ENCODE measurements at regions not wholly inside any gene's neighbourhood (a gene's known extent, or its start where the extent isn't known, plus 50 kb on each side); places are given as distances from the start of the nearest gene placed in this dataset.
"Not testable (repeated sequence)": the region's sequence is repeated elsewhere in the genome, so short reads cannot be mapped to it uniquely, and the experiment has no call there.

DNA sequence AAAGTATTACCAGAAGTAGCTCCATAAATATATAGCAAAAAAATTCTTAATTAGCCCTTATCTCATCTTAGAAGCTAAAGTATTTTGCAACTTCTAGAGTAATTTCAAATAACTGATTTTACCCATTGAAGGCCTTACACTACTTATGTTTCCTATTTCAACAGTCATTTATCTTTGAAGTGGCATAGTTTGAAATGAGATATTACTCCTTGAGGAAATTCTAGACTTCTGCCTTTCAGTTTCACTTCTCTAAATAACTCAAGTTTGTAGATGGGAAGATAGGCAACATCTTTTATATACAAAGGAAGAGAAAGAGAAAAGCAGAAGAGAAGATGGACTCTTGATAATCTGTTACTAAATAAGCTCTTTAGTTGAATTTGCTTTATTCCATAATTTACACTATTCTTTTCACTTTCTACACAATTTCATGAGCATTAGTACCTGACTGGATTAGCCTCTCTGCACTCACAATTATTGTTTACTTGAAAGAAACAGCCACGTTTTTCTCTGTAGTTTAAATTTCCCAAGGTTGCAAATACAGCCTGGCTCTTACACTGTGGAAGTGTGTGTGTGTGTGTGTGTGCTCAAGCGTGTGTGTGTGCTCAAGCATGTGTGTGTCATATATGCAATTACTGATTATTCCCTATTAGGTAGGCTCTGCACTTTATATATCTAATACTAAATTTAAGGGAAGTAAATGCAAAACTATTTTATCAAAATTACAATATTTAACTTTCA is 60.6 kb upstream of the EMB start:
- intact Hi-C loops (cut with micrococcal nuclease; ENCODE audit: unreplicated experiment) = no loop called here
- no peak overlapping the region for H3K4me3 ChIP-seq (ENCODE audit: low read depth, low read length, poor library complexity, severe bottlenecking)
- no peaks in the 10 kb centered on the region for H3K4me1 ChIP-seq (ENCODE audit: insufficient read depth, low read length, poor library complexity, severe bottlenecking)
- no peak for DNase-seq (ENCODE audit: low spot score)
- BruUV-seq (replicated peaks) = no TSS peak
- TF ChIP-seq, protein P1, sequence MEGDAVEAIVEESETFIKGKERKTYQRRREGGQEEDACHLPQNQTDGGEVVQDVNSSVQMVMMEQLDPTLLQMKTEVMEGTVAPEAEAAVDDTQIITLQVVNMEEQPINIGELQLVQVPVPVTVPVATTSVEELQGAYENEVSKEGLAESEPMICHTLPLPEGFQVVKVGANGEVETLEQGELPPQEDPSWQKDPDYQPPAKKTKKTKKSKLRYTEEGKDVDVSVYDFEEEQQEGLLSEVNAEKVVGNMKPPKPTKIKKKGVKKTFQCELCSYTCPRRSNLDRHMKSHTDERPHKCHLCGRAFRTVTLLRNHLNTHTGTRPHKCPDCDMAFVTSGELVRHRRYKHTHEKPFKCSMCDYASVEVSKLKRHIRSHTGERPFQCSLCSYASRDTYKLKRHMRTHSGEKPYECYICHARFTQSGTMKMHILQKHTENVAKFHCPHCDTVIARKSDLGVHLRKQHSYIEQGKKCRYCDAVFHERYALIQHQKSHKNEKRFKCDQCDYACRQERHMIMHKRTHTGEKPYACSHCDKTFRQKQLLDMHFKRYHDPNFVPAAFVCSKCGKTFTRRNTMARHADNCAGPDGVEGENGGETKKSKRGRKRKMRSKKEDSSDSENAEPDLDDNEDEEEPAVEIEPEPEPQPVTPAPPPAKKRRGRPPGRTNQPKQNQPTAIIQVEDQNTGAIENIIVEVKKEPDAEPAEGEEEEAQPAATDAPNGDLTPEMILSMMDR (conservative IDR thresholded peaks at IDR 0.05; ENCODE audit: low read depth, low read length) = no peak
- no peak for TF ChIP-seq EZH2 (IDR thresholded peaks at IDR 0.05; ENCODE audit: borderline replicate concordance, low read depth, low read length, poor library complexity, severe bottlenecking)
- no peaks in the 10 kb centered on the region for H3K27me3 ChIP-seq (replicated peaks; ENCODE audit: insufficient read depth, low read depth, low read length, poor library complexity)
- no peaks in the 10 kb centered on the region for H3K36me3 ChIP-seq (ENCODE audit: insufficient read depth, low read length, poor library complexity, severe bottlenecking)
- no peaks in the 10 kb centered on the region for H3K9me3 ChIP-seq (ENCODE audit: low read depth, low read length, poor library complexity, severe bottlenecking)
- POLR2A ChIA-PET (ENCODE audit: low non-redundant PET) = no interaction called here
- CTCF ChIA-PET = no interaction called here
- no peak overlapping the region for H3K27ac ChIP-seq (ENCODE audit: low read depth, low read length, poor library complexity, severe bottlenecking)

DNA sequence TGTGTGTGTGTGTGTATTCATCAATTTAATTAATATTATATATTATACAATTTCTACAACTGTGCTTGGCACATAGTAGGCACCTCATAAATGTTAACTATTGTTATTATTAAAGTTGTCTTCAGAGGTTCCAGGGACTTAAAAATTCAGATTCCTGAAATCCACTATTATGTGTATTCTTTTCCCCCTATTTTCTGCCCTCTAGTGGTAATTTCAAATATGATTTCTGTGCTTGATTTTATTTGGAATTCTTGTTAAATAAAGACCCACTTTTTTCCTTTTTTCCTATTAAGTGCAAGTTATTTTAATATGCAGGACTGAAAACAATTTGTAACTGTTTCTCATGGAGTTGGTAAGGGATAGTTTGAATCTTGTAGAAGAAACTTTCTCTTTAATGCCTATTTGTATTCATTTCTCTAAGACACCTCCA is 72.0 kb upstream of the EMB start:
- H3K36me3 ChIP-seq (ENCODE audit: insufficient read depth, low read length, poor library complexity, severe bottlenecking); H3K4me3 ChIP-seq (ENCODE audit: low read depth, low read length, poor library complexity, severe bottlenecking); BruUV-seq (replicated peaks); H3K27ac ChIP-seq (ENCODE audit: low read depth, low read length, poor library complexity, severe bottlenecking); H3K27me3 ChIP-seq (replicated peaks; ENCODE audit: insufficient read depth, low read depth, low read length, poor library complexity); H3K4me1 ChIP-seq (ENCODE audit: insufficient read depth, low read length, poor library complexity, severe bottlenecking); CTCF ChIA-PET; H3K9me3 ChIP-seq (ENCODE audit: low read depth, low read length, poor library complexity, severe bottlenecking); POLR2A ChIA-PET (ENCODE audit: low non-redundant PET): not testable (repeated sequence)
- TF ChIP-seq, protein P1 (conservative IDR thresholded peaks at IDR 0.05; ENCODE audit: low read depth, low read length) = peak; percentile 57
- intact Hi-C loops (cut with micrococcal nuclease; ENCODE audit: unreplicated experiment) = loop anchor here (5.0 to 10.0 kb wide), 3 partner anchors 148 to 242 kb away; no protein-coding TSS in a partner anchor
- peak; percentile 13 for DNase-seq (ENCODE audit: low spot score)

DNA sequence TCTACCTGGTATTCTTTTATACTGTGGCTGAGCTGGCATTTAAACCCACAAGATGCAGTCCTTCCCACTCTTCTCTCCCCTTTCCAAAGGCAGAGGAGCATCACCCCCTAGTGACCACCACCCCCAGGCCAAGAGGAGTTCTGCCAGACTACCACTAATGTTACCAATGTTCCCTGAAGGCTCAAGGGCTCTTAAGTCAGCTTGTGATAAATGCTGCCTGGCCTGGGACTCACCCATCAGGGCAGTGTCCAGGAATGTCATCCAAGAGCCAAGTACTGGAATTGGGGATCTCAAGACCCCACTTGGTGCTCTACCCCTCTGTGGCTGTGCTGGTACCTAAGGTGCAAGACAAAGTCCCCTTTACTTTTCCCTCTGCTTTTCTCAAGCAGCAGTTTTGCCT is 80.0 kb upstream of the EMB start:
- BruUV-seq (replicated peaks); H3K4me3 ChIP-seq (ENCODE audit: low read depth, low read length, poor library complexity, severe bottlenecking); H3K9me3 ChIP-seq (ENCODE audit: low read depth, low read length, poor library complexity, severe bottlenecking); CTCF ChIA-PET; POLR2A ChIA-PET (ENCODE audit: low non-redundant PET); DNase-seq (ENCODE audit: low spot score); H3K36me3 ChIP-seq (ENCODE audit: insufficient read depth, low read length, poor library complexity, severe bottlenecking); H3K4me1 ChIP-seq (ENCODE audit: insufficient read depth, low read length, poor library complexity, severe bottlenecking); intact Hi-C loops (cut with micrococcal nuclease; ENCODE audit: unreplicated experiment); H3K27ac ChIP-seq (ENCODE audit: low read depth, low read length, poor library complexity, severe bottlenecking); H3K27me3 ChIP-seq (replicated peaks; ENCODE audit: insufficient read depth, low read depth, low read length, poor library complexity): not testable (repeated sequence)

DNA sequence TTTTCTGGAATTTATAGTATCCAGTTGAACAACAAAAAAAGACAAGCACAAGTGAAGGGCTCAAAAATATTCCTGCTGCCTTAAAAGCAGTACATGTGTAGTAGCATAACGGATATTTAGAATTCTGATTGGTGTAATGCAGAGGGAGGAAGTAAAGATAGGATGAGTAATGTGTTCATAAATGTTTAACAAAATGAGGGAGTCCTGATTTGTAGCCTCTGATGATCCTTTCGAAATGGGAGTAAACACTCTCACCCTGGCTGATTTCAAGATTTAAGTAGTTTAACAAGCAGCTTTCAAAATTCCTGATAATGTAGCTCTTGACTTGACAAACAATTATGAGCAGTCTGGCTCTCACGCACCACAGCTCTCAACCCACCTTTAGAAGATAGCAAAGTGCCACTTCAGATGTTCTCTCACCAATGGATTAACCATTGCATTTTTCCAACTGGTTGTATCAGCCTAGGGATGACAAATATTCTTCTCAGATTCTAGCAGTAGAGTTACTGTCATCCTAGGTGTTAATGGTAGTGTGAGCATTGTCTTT is 86.5 kb upstream of the EMB start:
- BruUV-seq (replicated peaks); H3K4me3 ChIP-seq (ENCODE audit: low read depth, low read length, poor library complexity, severe bottlenecking); POLR2A ChIA-PET (ENCODE audit: low non-redundant PET); intact Hi-C loops (cut with micrococcal nuclease; ENCODE audit: unreplicated experiment); H3K27ac ChIP-seq (ENCODE audit: low read depth, low read length, poor library complexity, severe bottlenecking); DNase-seq (ENCODE audit: low spot score); H3K4me1 ChIP-seq (ENCODE audit: insufficient read depth, low read length, poor library complexity, severe bottlenecking); H3K27me3 ChIP-seq (replicated peaks; ENCODE audit: insufficient read depth, low read depth, low read length, poor library complexity); H3K36me3 ChIP-seq (ENCODE audit: insufficient read depth, low read length, poor library complexity, severe bottlenecking); H3K9me3 ChIP-seq (ENCODE audit: low read depth, low read length, poor library complexity, severe bottlenecking); CTCF ChIA-PET: not testable (repeated sequence)
